Activated gamma-delta T cell treated with Interleukin-2 at 50 U/mL for 16 hours (primary cell): ENCODE measurements at regions not wholly inside any gene's neighbourhood (a gene's known extent, or its start where the extent isn't known, plus 50 kb on each side); places are given as distances from the start of the nearest gene placed in this dataset.

Source experiments
- DNase-seq: peaks from one replicate; pipeline ENCODE4 v3.0.0-alpha.2; 2020

DNA sequence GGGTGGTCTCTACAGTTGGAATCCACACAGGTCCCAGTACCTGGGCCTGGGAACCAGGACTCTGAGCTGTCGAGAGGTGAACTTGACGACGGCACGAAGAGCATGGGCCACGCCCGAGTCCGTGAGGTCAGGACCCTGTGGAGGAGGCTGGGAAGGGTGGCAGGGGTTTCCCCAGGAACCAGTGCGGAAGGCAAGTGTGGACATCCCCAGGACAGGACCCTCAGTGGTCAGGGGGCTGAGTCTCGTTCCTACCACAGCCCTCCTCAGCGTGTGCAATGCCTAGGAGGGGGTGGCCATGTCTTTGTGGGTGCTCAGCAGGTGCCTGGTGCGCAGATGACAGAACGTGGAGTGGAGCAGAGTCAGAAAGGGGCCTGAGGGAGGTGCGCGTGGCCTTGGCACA, 335.6 kb upstream of the SALL3 start:
- DNase-seq = no peak

DNA sequence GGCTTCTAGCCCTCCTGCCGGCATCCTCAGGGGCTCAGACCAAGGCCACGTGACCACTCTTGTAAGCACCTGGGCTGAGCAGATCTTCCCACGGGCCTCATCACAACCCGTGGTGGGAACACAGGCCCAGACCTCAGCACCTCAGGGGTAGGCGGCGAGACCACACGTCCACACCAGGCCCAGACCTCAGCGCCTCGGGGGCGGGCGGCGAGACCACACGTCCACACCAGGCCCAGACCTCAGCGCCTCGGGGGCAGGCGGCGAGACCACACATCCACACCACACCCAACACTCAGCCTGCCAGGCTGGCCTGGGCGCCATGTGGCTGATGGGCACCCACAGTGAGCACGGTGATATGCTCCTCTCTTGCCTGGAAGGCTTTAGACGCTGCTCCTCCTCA, 334.4 kb upstream of the SALL3 start:
- DNase-seq = no peak

DNA sequence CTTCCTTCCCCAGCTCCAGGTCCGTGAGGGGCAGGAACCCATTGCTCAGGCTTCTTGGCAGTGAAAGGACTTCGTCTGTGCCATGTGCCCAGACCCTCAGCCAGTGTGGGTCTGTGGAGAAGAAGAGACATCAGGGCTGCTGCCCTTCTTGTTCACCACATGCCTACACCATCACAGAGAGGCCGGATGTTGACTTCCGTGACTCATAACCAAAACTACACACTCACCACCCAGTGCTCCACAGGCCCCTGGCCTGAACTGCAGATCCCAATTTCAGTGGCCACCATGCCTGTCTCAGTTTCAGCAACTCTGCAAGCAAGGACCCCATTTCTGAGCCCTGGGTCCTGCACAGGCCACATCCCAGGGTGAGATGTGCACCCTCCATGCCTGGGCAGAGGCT, 332.6 kb upstream of the SALL3 start:
- no peak for DNase-seq

GRCh38 chr18:78649421-78649820, 330.2 kb upstream of the SALL3 start:
- DNase-seq = no peak

DNA sequence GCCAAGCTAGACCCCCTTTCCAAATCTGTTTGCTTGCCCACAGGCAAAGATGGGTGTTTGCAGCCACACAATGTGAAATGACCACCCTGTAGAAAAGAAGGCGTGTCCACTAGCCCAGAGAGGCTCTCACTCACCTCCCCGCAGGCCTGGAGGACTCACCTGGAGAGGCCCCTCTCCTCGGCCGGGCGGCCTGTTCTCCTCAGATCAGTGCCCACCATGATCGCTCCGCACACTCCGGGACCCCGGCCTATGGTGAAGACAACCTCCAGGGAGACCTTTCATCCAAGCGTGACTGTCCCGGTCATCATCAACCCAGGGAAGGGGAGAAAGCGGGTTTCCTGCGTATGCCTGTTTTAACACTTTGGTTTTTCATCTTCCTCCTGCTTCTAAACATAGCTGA, 328.7 kb upstream of the SALL3 start:
- no peak for DNase-seq

DNA sequence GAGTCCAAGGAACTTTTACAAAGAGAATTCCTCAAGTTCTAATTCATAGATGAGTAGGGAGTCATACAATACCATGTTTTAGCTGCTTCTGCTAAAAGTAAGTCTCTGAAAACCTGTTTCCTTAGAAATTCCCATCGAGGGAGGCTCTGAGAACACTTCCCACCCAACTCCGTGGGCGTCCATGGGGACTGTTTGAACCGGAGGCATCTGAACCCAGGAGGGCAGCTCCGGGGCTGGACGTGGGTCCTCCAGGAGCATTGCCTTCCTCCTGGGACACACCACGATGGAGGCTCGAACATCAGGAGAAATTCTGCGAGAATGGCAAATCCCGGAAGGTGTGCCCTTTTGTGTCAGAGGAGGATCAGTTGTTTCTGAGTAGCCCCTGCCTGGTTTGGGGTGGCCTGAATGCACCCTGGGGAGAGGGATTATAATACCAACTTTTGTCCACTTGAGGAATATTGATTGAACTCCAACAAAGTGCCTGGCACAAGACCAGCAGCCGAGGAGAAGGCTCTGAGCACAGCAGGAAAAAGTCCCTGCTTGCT, 327.5 kb upstream of the SALL3 start:
- DNase-seq = no peak

GRCh38 chr18:78655921-78656320, 323.7 kb upstream of the SALL3 start:
- no peak for DNase-seq

DNA sequence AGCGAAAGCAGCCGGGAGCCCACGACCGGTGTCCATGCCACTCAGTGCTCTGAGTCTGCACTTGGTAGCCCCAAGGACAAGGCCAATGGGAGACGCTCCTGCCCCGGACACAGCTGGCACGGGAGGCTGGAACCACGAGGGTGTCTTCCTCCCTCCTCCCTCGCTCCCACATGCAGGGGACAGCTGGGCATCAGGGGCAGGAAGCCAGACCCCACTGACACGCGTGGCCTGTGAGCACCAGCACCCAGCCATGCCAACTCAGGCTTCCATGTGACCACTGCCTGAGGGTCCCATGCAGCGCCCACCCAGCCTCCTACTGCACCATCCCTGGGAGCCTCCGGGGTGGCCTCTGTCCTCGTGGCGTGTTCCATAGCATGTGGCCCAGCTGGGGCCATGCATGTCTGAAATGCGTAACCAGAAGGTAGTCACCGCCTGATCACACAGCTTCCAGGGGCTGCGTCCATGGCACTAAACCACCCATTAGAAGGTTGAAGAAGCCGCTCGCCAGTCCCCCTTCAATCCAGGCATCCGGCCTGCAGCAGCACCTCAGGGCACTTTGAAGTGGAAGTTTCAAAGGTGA, 323.2 kb upstream of the SALL3 start:
- DNase-seq = no peak

DNA sequence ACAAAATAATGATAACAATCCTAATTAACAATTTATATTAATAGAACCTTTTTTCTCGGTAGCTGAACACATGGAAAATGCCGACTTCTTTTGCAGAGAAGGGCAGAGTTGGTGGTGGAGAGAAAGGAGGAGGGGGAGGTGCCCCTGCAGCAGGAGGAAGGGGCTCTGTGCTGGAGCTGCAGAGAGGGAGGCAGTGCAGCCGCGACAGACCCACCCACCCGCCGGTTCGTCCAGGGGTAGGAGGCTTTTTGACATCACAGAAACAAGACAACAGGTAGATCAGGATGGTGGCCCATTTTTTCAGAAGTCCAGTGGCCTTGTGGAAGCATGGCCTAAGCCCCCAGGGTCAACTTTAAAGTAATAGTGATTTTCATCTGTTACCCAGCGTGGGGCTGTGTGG, 321.1 kb upstream of the SALL3 start:
- no peak for DNase-seq

DNA sequence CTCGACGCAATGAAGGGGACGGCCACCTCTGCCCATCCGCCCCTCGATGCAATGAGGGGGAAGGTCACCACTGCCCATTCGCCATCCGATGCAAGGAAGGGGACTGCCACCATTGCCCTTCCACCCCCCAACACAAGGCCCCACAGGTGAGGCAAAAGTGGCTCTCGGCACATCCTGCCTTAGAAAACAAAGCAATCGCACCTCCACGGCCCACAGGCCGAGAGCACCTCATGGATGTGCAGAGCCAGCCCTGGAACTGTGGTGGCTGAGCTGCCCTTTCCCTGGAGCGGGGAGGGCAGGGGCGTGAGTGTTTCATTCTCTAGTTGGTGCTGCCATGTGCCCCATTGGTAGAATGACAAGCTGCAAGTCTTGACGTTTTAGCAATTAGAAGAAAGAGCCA, 320.6 kb upstream of the SALL3 start:
- no peak for DNase-seq

DNA sequence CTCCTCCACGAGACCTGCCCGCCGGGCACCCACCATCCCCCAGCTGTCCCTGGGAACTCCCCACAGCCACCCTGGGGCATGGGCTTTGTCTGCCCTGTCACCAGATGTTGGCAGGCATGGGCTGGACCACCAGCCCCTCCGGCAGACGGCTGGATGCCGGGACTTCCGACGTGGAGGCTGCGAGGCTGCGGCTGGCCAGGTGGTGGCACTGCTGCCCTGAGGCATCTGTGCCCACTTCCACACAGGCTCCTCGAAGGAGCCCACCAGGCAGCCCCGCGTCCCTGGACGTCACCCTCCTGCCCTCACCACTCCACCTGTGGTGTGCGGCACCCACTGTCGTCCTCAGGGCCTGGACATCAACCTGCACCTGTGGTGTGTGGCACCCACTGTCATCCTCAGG, 319.9 kb upstream of the SALL3 start:
- no peak for DNase-seq

DNA sequence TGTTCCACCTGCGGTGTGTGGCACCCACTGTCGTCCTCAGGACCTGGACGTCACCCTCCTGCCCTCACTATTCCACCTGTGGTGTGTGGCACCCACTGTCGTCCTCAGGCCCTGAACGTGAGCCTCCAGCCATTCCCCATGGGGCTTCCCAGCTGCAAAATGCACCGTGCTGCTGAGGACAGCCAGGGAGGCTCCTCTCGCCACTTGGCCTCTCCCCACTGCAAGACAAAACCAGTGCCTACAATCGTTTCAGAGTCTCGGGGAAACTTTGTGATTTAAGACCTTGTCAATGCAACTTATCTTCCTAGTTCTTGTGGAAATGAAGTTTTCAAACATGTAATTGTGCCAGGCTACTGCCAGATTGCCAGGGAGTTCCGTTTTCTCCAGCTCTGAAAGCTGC, 319.3 kb upstream of the SALL3 start:
- DNase-seq = no peak

GRCh38 chr18:78661316-78661715, 318.3 kb upstream of the SALL3 start:
- no peak for DNase-seq

- DNase-seq = no peak
These were observed 316.7 kb upstream of the SALL3 start for GRCh38 chr18:78662879-78663278.

- DNase-seq = no peak
These were observed 315.6 kb upstream of the SALL3 start for GRCh38 chr18:78664048-78664447.

DNA sequence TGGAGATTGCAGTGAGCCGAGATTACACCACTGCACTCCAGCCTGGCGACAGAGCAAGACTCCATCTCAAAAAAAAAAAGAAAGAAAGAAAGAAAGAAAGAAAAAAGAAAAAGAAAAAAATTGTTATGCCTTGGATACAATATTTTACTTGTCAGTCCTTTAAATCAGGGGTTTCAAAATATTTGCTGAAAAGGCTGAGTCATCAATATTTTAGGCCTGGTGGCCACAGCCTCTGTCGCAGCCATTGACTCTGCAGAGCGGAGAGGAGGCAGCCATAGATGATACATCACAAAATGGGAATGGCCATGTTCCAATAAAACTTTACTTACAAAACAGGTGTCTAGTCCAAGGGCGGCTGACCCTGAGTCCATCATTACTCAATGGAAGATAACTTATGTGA, 314.8 kb upstream of the SALL3 start:
- DNase-seq = no peak

DNA sequence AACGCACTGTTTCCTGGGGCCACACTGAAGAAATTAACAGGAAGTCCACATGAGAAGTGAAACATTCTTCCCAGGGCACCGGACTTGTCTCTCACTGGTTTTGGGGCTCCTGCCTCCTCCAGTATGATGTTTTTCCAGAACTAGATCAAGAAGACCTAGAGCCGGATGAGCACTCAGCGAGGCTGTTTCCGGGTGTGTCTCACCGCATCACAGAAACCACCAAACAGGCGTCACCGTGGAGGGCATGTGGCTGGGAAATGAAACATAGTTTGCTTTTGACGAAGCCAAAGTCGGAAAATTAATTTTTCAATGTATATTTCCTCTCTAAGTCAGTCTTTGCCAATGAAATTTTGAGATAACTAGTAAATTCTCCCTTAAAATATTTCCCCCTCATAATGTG, 314.0 kb upstream of the SALL3 start:
- no peak for DNase-seq

GRCh38 chr18:78666666-78667335, 312.8 kb upstream of the SALL3 start:
- no peak for DNase-seq

DNA sequence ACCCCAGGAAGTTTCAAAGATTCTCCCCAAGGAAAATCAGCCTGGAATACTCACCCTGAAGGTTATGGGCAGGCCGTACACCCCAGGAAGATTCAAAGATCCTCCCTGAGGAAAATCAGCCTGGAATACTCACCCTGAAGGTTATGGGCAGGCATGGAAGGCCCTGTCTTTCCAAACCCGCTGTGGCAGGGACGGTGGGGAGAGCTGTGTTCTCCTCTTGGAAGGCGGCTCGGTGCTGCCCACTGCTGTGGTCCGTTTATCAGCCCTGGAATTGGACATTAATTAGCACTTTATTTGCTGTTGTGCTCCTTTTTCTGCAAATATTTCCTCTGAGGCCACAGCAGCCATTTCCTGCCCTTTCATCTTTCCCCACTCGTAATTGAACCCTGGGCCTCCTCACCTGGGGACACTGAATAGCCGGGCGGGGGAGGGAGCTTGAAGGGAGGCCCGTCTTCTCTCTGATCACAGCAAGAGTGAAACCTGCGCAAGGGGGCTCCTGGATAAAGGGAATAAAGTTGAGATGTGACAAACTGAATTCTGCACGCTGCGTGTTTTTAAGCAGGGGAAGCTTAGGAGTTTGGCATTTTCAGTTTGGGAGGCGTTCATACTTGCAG, 308.7 kb upstream of the SALL3 start:
- DNase-seq = no peak

DNA sequence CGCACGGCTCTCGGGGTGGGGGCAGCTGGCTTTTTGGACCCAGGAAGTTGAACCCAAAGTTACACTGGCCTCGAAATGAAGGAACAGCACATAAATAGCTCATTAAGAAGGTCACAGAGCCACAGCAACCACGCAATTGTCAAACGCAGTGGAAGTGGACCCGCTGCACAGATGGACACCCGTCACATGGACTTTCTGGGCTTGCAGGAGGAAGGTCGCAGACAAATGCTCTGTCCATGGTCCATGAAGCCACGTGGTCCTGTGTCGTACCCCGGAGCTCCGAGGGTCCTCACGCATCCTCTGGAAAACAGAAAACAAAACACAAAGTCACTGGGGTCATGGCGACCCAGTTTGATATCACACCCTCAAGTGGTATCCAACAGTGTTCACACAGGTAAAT, 308.1 kb upstream of the SALL3 start:
- no peak for DNase-seq

GRCh38 chr18:78672862-78673446, 306.7 kb upstream of the SALL3 start:
- no peak for DNase-seq

DNA sequence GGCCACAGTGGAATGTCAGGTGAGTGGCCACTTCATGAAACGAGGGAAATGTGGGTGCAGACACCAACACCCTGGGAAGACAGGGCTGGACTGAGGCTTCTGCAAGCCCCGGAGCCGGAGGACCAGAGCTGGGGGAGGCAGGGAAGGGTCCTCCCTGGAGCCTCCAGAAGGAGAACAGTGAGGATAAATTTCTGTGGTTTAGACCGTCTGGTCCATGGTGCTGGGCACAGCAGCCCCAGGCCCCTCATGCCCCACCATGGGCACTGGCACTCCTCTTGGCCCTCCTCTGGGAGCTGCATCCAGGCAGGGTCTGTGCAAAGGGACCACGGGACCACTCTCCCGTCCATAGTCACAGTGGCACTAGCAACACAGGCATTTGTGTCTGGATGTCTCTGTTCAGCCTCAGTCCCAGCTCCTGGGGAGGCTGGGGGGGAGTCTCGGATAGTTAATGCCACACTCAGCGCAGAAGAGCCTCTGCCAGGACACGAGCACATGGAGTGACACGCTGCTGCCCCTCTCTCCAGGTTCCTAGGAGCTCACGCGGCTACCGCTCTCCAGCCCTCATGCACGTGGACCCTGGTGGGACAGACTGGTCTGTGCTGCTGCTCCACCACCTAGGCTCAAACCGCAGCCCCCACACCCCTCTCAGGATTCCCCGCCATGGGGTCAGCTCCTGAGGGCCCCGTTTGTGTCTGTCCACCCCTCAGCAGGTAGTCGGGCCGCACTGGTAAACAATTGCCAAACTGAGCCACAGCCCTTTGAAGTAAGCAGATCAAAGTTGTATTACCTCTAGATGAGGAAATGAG, 305.9 kb upstream of the SALL3 start:
- no peak for DNase-seq

GRCh38 chr18:78675231-78675630, 304.4 kb upstream of the SALL3 start:
- DNase-seq = no peak
